Glutamatergic neuron (in vitro differentiated cells): ENCODE measurements at regions not wholly inside any gene's neighbourhood (a gene's known extent, or its start where the extent isn't known, plus 50 kb on each side); places are given as distances from the start of the nearest gene placed in this dataset.

Source experiments
- DNase-seq: peaks from one replicate; pipeline ENCODE4 v3.0.0; 2022
- H3K27ac Mint-ChIP-seq: one replicate; pipeline ENCODE4 v1.8.0; 2020; ENCODE audit warnings: mild to moderate bottlenecking, mixed read lengths, inconsistent platforms; ENCODE audit not compliant: unreplicated experiment
- H3K27me3 Mint-ChIP-seq: one replicate; pipeline ENCODE4 v1.8.0; 2020; ENCODE audit warnings: mild to moderate bottlenecking, moderate library complexity, mixed read lengths, inconsistent platforms; ENCODE audit not compliant: unreplicated experiment
- H3K36me3 Mint-ChIP-seq: one replicate; pipeline ENCODE4 v1.8.0; 2020; ENCODE audit warnings: mild to moderate bottlenecking, mixed read lengths, inconsistent platforms; ENCODE audit not compliant: unreplicated experiment
- H3K4me1 Mint-ChIP-seq: one replicate; pipeline ENCODE4 v1.8.0; 2020; ENCODE audit warnings: mild to moderate bottlenecking, low read depth, mixed read lengths, inconsistent platforms; ENCODE audit not compliant: unreplicated experiment
- H3K4me3 Mint-ChIP-seq: one replicate; pipeline ENCODE4 v1.8.0; 2020; ENCODE audit warnings: mild to moderate bottlenecking, mixed read lengths, inconsistent platforms; ENCODE audit not compliant: unreplicated experiment
- H3K9me3 Mint-ChIP-seq: one replicate; pipeline ENCODE4 v1.8.0; 2020; ENCODE audit warnings: mild to moderate bottlenecking, moderate library complexity, mixed read lengths, inconsistent platforms; ENCODE audit not compliant: unreplicated experiment
- CTCF ChIP-seq: fragments of 200-600 bp; sonication (generic); IDR thresholded peaks from one replicate; pipeline ENCODE4 v1.5.0; 2021; ENCODE audit not compliant: partially characterized antibody, unreplicated experiment

- Mint-ChIP-seq H3K9me3 (no peaks in the 10 kb centered on the region), H3K27me3 (peaks cover 1% of the 10 kb centered on the region), H3K27ac (no peak overlapping the region), H3K36me3 (no peaks in the 10 kb centered on the region), H3K4me3 (no peak overlapping the region), H3K4me1 (no peaks in the 10 kb centered on the region)
- no peak for TF ChIP-seq CTCF
- DNase-seq = no peak
Observed at GRCh38 chr1:238341395-238341794, 450.7 kb upstream of the ZP4 start.

GRCh38 chr1:238340989-238341388, 450.3 kb upstream of the ZP4 start:
- no peak for TF ChIP-seq CTCF
- Mint-ChIP-seq H3K4me3 (no peak overlapping the region), H3K27ac (no peak overlapping the region), H3K36me3 (no peaks in the 10 kb centered on the region), H3K27me3 (no peaks in the 10 kb centered on the region), H3K4me1 (no peaks in the 10 kb centered on the region), H3K9me3 (no peaks in the 10 kb centered on the region)
- no peak for DNase-seq

- H3K4me1 Mint-ChIP-seq = no peaks in the 10 kb centered on the region
- no peak overlapping the region for H3K4me3 Mint-ChIP-seq
- DNase-seq = no peak
- no peak overlapping the region for H3K27ac Mint-ChIP-seq
- H3K9me3 Mint-ChIP-seq = no peaks in the 10 kb centered on the region
- no peaks in the 10 kb centered on the region for H3K36me3 Mint-ChIP-seq
- no peak for TF ChIP-seq CTCF
- H3K27me3 Mint-ChIP-seq = peaks cover 3% of the 10 kb centered on the region
Observed at GRCh38 chr1:238336531-238336930, 445.8 kb upstream of the ZP4 start.

GRCh38 chr1:238334170-238334569, 443.4 kb upstream of the ZP4 start:
- no peaks in the 10 kb centered on the region for H3K4me1 Mint-ChIP-seq
- no peaks in the 10 kb centered on the region for H3K9me3 Mint-ChIP-seq
- no peak overlapping the region for H3K27ac Mint-ChIP-seq
- H3K4me3 Mint-ChIP-seq = no peak overlapping the region
- TF ChIP-seq CTCF = no peak
- no peaks in the 10 kb centered on the region for H3K36me3 Mint-ChIP-seq
- peaks cover 3% of the 10 kb centered on the region for H3K27me3 Mint-ChIP-seq
- no peak for DNase-seq

- Mint-ChIP-seq H3K27ac (no peak overlapping the region), H3K27me3 (peaks cover 3% of the 10 kb centered on the region), H3K36me3 (no peaks in the 10 kb centered on the region), H3K9me3 (peaks cover 2% of the 10 kb centered on the region), H3K4me1 (no peaks in the 10 kb centered on the region), H3K4me3 (no peak overlapping the region)
- no peak for DNase-seq
- TF ChIP-seq CTCF = no peak
Observed at GRCh38 chr1:238331557-238331956, 440.8 kb upstream of the ZP4 start.
